ENCODE measurements at regions not wholly inside any gene's neighbourhood (a gene's known extent, or its start where the extent isn't known, plus 50 kb on each side); places are given as distances from the start of the nearest gene placed in this dataset.
A peak's percentile ranks its signal among the peaks of the same experiment; 100 is the strongest.
"Not testable (repeated sequence)": the region's sequence is repeated elsewhere in the genome, so short reads cannot be mapped to it uniquely, and the experiment has no call there.

DNA sequence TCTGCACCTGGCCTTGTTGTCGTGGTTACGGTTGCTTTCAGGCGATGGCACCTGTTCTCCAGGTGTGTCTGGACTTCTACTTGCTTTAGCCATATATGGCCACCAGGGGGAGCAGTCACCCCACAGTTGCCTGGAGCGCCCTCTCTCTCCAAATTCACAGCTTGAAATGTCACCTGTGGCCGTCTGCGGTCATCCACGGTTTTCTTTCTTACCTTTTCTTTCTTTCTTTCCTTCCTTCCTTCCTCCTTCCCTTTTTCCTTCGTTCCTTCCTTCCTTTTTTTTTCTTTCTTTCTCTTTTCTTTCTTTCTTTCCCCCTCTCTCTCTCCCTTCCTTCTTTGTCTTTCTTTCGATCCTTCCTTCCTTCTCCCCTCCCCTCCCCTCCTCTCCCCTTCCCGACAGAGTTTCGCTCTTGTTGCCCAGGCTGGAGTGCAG is 150.5 kb upstream of the VKORC1L1 start:
- FAIRE-seq: peak; percentile 33
- DNase-seq (ENCODE audit: insufficient read length, low spot score): peak; percentile 37
- TF ChIP-seq POLR2A (IDR thresholded peaks at IDR 0.05; ENCODE audit: low read depth, low read length) (no peak), POLR2AphosphoS5 (IDR thresholded peaks at IDR 0.05; ENCODE audit: low read depth, low read length) (no peak), SPI1 (IDR thresholded peaks at IDR 0.05; ENCODE audit: low read depth, low read length) (no peak), TAF1 (IDR thresholded peaks at IDR 0.05; ENCODE audit: low read depth, low read length) (no peak), PAX5 (IDR thresholded peaks at IDR 0.05; ENCODE audit: insufficient read depth, low read length, severe bottlenecking) (no peak), POU2F2 (IDR thresholded peaks at IDR 0.05; ENCODE audit: low read depth, low read length) (no peak)

DNA sequence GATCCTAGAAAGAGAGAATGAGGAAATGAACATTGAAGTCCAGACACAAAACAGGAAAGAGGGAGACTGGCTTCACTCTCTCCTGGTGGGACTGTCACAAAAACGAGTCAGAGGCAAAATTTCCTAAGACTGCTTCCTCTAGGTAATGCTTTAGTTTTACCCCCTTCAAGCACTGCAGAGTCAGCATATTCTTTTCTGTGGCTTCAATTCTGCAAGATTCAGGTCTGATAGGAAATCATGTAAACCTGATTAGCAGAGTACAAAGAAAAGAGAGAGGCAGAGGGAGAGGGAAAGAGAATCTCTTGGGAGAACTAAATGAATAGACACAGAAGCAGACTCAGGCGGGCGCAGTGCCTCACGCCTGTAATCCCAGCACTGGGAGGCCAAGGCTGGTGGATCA is 145.7 kb upstream of the VKORC1L1 start:
- not testable (repeated sequence) for DNase-seq (ENCODE audit: insufficient read length, low spot score); FAIRE-seq

DNA sequence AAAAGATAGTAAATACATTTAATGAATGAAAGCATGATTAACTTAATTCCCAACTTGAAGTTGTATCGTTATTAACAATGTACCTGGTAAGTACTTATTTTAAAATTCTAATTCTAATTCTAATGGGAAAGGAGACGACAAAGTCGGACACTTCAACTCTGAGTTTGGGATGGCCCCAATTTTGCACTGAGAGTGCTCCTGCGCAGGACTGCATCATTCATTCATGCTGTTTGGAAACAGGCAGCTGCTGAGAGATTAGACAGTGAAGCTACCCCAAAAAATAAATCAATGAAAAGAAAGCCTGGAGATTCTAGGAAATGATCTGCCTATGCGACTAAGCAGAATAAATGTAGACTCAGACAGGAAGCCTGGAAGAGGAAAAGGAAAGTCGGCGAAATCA is 141.7 kb upstream of the VKORC1L1 start:
- no peak for FAIRE-seq
- DNase-seq (ENCODE audit: insufficient read length, low spot score): no peak
- TF ChIP-seq TAF1 (IDR thresholded peaks at IDR 0.05; ENCODE audit: low read depth, low read length) (no peak), POLR2AphosphoS5 (IDR thresholded peaks at IDR 0.05; ENCODE audit: low read depth, low read length) (no peak), POU2F2 (IDR thresholded peaks at IDR 0.05; ENCODE audit: low read depth, low read length) (no peak), POLR2A (IDR thresholded peaks at IDR 0.05; ENCODE audit: low read depth, low read length) (no peak), SPI1 (IDR thresholded peaks at IDR 0.05; ENCODE audit: low read depth, low read length) (no peak), PAX5 (IDR thresholded peaks at IDR 0.05; ENCODE audit: insufficient read depth, low read length, severe bottlenecking) (no peak)

DNA sequence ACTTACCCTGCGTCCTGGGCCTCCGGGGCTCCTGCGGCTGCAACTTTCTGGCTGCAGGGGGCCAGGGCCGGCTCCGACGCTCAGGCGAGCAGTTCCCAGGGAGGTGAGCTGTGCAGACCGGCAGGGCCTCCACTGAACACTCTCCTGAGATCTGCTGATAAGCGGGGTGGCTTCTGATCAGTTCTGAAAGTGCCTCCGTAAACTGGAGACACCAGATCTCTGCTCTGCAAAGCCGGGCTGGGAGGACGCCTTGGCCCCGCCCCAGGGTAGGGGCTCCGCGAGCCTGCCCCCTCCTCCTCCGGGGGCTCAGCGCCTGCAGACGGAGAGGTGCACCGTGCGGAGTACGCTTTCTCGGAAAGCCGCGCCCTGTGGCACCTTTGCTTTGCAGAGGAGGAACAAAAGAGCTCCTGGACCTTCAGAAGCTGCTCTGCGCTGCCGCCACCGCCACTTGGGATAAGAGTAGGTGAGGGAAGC is 141.3 kb upstream of the VKORC1L1 start:
- DNase-seq (ENCODE audit: insufficient read length, low spot score): no peak
- TF ChIP-seq PAX5 (IDR thresholded peaks at IDR 0.05; ENCODE audit: insufficient read depth, low read length, severe bottlenecking): no peak
- TF ChIP-seq POLR2AphosphoS5 (IDR thresholded peaks at IDR 0.05; ENCODE audit: low read depth, low read length): no peak
- TF ChIP-seq POLR2A (IDR thresholded peaks at IDR 0.05; ENCODE audit: low read depth, low read length): no peak
- TF ChIP-seq TAF1 (IDR thresholded peaks at IDR 0.05; ENCODE audit: low read depth, low read length): no peak
- TF ChIP-seq SPI1 (IDR thresholded peaks at IDR 0.05; ENCODE audit: low read depth, low read length): no peak
- no peak for TF ChIP-seq POU2F2 (IDR thresholded peaks at IDR 0.05; ENCODE audit: low read depth, low read length)
- FAIRE-seq: no peak

DNA sequence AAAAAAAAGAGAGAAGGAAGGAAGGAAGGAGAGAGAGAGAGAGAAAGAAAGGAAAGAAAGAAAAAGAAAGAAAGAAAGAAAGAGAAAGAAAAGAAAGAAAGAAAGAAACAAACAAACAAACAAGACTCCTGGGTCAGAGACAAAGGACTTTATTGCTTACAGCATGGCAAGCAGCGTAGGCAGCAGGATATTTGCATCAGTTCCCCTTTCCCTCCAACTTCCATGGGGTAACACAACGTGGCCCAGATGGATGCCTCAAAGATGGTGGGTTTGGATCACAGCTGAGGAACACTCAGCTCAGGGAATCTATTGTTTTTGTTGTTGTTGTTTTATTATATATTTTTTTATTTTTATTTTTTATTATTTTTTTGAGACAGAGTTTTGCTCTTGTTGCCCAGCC is 128.5 kb upstream of the VKORC1L1 start:
- no peak for FAIRE-seq
- TF ChIP-seq POLR2AphosphoS5 (IDR thresholded peaks at IDR 0.05; ENCODE audit: low read depth, low read length) (no peak), TAF1 (IDR thresholded peaks at IDR 0.05; ENCODE audit: low read depth, low read length) (no peak), POU2F2 (IDR thresholded peaks at IDR 0.05; ENCODE audit: low read depth, low read length) (no peak), PAX5 (IDR thresholded peaks at IDR 0.05; ENCODE audit: insufficient read depth, low read length, severe bottlenecking) (no peak), SPI1 (IDR thresholded peaks at IDR 0.05; ENCODE audit: low read depth, low read length) (no peak), POLR2A (IDR thresholded peaks at IDR 0.05; ENCODE audit: low read depth, low read length) (no peak)
- no peak for DNase-seq (ENCODE audit: insufficient read length, low spot score)

DNA sequence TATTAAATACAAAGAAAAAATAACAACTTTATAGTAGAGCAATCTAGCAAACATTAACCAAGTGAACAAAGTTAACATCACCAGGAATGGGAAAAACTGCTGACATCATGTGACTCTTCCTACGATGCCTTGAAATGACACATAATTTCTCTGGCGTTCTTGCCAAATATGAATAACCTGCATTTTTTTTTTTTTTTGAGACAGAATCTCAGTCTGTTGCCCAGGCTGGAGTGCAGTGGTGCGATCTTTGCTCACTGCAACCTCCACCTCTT is 126.5 kb upstream of the VKORC1L1 start:
- FAIRE-seq: no peak
- TF ChIP-seq TAF1 (IDR thresholded peaks at IDR 0.05; ENCODE audit: low read depth, low read length): no peak
- TF ChIP-seq SPI1 (IDR thresholded peaks at IDR 0.05; ENCODE audit: low read depth, low read length): no peak
- TF ChIP-seq PAX5 (IDR thresholded peaks at IDR 0.05; ENCODE audit: insufficient read depth, low read length, severe bottlenecking): no peak
- no peak for TF ChIP-seq POLR2AphosphoS5 (IDR thresholded peaks at IDR 0.05; ENCODE audit: low read depth, low read length)
- no peak for TF ChIP-seq POU2F2 (IDR thresholded peaks at IDR 0.05; ENCODE audit: low read depth, low read length)
- no peak for TF ChIP-seq POLR2A (IDR thresholded peaks at IDR 0.05; ENCODE audit: low read depth, low read length)
- no peak for DNase-seq (ENCODE audit: insufficient read length, low spot score)

DNA sequence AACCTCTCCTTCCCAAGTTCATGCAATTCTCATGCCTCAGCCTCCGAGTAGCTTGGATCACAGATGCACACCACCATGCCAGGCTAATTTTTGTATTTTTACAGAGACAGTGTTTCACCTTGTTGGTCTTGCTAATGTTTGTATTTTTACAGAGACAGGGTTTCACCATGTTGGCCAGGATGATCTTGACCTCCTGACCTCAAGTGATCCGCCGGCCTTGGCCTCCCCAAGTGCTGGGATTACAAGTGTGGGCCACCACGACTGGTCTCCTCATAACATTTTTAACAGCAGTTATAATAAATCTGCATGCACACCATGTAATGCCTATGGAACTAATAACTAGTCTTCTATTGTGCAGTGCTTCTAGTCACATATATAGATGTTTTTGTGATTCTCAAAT is 123.8 kb upstream of the VKORC1L1 start:
- FAIRE-seq (no peak), DNase-seq (ENCODE audit: insufficient read length, low spot score) (no peak)
- no peak for TF ChIP-seq PAX5 (IDR thresholded peaks at IDR 0.05; ENCODE audit: insufficient read depth, low read length, severe bottlenecking)
- no peak for TF ChIP-seq SPI1 (IDR thresholded peaks at IDR 0.05; ENCODE audit: low read depth, low read length)
- TF ChIP-seq POLR2AphosphoS5 (IDR thresholded peaks at IDR 0.05; ENCODE audit: low read depth, low read length): no peak
- no peak for TF ChIP-seq POLR2A (IDR thresholded peaks at IDR 0.05; ENCODE audit: low read depth, low read length)
- no peak for TF ChIP-seq POU2F2 (IDR thresholded peaks at IDR 0.05; ENCODE audit: low read depth, low read length)
- no peak for TF ChIP-seq TAF1 (IDR thresholded peaks at IDR 0.05; ENCODE audit: low read depth, low read length)

DNA sequence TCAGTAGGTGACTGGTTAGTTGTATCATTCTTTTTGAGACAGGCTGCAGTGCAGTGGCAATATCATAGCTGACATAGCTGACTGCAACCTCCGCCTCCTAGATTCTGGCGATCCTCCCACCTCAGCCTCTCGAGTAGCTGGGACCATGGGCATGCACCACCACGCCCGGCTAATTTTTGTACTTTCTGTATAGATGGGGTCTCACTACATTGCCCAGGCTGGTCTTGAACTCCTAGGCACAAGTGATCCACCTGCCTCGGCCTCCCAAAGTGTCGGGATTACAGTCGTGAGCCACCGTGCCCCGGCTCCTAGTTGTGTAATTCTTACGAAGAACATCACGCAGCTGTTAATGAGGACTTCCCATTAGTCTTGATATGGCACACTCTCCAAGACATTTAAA is 123.4 kb upstream of the VKORC1L1 start:
- TF ChIP-seq POU2F2 (IDR thresholded peaks at IDR 0.05; ENCODE audit: low read depth, low read length): no peak
- TF ChIP-seq POLR2AphosphoS5 (IDR thresholded peaks at IDR 0.05; ENCODE audit: low read depth, low read length): no peak
- TF ChIP-seq POLR2A (IDR thresholded peaks at IDR 0.05; ENCODE audit: low read depth, low read length): no peak
- TF ChIP-seq SPI1 (IDR thresholded peaks at IDR 0.05; ENCODE audit: low read depth, low read length): no peak
- no peak for TF ChIP-seq PAX5 (IDR thresholded peaks at IDR 0.05; ENCODE audit: insufficient read depth, low read length, severe bottlenecking)
- TF ChIP-seq TAF1 (IDR thresholded peaks at IDR 0.05; ENCODE audit: low read depth, low read length): no peak
- DNase-seq (ENCODE audit: insufficient read length, low spot score): no peak
- no peak for FAIRE-seq

DNA sequence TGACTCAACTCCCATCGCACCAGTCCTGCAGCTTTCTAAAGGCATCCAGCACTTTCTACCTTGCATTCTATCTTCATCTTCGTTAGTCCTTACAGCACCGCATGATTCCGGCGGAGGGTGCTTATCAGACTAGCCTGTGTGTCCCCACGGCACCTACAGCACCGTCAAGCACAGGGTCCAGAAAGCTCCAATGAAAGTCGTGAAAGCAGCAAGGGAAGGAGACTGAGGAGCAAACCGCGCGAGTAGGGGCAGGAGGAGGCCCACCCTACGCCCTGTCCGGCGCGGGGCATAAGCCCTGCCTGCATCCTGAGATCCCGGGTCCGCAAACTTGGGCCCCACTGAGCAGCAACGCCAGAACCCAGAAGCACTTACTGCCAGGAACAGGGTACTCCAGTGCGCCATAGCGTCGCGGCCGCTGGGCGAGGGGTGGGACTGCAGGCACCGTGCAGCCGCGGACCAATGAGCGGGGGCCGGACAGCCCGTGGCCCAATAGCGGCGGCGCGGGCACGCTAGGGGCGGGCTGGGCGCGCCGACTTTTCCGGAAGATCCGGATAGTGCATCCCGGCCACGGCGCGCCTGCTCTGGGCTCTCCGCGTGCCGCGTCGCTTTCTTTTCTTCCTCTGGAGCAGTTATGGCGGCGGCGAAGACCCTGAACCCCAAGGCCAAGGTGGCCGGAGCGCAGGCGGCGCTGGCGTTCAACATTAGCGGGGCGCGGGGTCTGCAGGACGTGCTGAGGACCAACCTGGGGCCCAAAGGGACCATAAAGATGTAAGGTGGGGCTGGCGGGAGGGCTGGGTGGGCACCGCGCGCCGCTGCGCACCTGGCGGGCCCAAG is 122.1 kb upstream of the VKORC1L1 start:
- FAIRE-seq: peak; percentile 89
- peak; percentile 85 for DNase-seq (ENCODE audit: insufficient read length, low spot score)
- TF ChIP-seq TAF1 (IDR thresholded peaks at IDR 0.05; ENCODE audit: low read depth, low read length) (peak; percentile 77), POLR2A (IDR thresholded peaks at IDR 0.05; ENCODE audit: low read depth, low read length) (peak; percentile 84), POU2F2 (IDR thresholded peaks at IDR 0.05; ENCODE audit: low read depth, low read length) (peak; percentile 56; the same call in 1 of the 2 replicates), PAX5 (IDR thresholded peaks at IDR 0.05; ENCODE audit: insufficient read depth, low read length, severe bottlenecking) (no peak), SPI1 (IDR thresholded peaks at IDR 0.05; ENCODE audit: low read depth, low read length) (no peak), POLR2AphosphoS5 (IDR thresholded peaks at IDR 0.05; ENCODE audit: low read depth, low read length) (peak; percentile 85)

DNA sequence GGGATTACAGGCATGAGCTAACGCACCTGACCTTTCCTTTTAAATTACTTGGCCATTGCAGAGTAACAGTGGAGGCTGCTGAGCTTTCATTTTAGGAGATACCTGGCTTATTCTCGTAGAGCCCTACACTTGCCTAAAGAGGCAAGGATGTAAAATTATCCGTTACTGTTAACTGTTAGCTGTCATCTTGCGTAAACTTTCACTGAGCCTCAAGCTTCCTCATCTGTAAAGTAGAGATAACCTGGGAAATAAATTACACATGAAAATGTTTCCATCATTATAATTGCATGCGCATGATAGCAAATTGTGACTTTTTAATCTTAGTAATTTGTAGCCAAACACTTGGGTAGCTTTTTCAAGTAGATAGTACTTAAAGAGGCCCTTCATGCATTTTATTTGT is 118.8 kb upstream of the VKORC1L1 start:
- DNase-seq (ENCODE audit: insufficient read length, low spot score); FAIRE-seq: not testable (repeated sequence)

DNA sequence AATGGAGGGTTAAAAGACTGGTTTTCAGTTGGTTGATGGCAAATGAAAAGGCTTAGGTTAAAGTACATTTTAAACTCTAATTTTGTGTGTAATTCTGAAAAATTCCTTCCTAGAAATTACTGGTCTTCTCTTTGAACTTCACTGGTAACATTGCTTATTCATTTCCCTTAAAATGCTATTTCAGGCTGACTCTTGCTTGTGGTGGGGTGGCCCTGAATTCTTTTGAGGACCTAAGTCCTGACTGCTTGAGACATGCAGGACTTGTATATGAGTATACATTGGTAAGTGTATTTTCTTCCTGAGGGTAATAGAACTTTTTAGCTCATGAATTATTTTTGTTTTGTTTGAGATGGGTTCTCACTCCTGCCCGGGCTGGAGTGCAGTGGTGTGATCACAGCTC is 113.9 kb upstream of the VKORC1L1 start:
- DNase-seq (ENCODE audit: insufficient read length, low spot score); FAIRE-seq: not testable (repeated sequence)

DNA sequence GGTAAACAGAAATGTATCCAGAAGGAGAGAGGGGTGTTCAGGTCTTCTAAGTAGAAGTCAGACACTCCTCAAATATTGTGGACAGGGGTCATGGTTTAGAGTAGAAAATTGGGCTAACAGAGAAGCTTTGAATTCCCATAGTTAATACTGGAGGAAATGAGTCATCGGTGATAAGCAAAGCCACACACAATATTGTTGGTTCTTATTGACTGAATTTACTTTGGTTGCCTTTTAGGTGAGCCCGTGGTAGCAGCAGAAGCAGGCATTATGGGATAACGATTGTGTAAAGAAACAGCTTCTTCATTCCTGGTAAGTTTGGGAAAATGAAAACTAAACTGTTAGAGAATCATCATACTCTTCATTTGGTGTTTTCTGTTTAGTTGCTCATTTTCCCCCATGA is 110.2 kb upstream of the VKORC1L1 start:
- not testable (repeated sequence) for FAIRE-seq; DNase-seq (ENCODE audit: insufficient read length, low spot score)

DNA sequence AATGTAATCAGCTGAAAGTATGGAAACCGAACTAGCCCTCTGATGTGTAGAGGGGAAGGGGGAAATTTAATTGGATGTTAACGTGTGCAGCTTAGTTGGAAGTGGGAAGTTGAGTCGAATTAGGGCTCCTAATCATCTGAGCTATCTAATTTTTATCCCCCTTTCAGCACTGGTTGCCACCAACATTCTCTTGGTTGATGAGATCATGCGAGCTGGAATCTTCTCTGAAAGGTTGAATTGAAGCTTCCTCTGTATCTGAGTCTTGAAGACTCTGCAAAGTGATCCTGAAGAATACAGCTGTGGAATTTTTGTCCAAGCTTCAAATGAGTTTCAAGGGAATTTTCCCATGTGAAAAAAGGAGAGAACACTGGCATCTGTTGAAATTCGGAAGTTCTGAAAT is 109.8 kb upstream of the VKORC1L1 start:
- not testable (repeated sequence) for DNase-seq (ENCODE audit: insufficient read length, low spot score); FAIRE-seq
